Natural killer cell treated with Interleukin-12 subunit alpha and Interleukin-12 subunit beta and Interleukin-15 and Interleukin-18, amount 100 ng/mL, for 72 hours (primary cell): ENCODE measurements at regions not wholly inside any gene's neighbourhood (a gene's known extent, or its start where the extent isn't known, plus 50 kb on each side); places are given as distances from the start of the nearest gene placed in this dataset.

ENCODE experiments used
- ATAC-seq, 2 donors: fragments of 150-1000 bp; cut with Tn5 transposase in 1 of 2; sonication (Bioruptor Pico), chemical (Tn5 transposase) in 1 of 2; 2 replicates each; pipeline ENCODE4 v1.10.0; 2021
- DNase-seq: peaks from one replicate; pipeline ENCODE4 v3.0.0; 2022; ENCODE audit warnings: low spot score
- H3K27ac Mint-ChIP-seq, 2 donors: 1 replicate in 1 of 2; 2 replicates in 1 of 2; pipeline ENCODE4 v1.8.0; 2022; ENCODE audit warnings: mixed read lengths in 2 of 2, mild to moderate bottlenecking in 1 of 2, moderate library complexity in 1 of 2
- H3K27me3 Mint-ChIP-seq, 2 donors: 1 replicate in 1 of 2; 2 replicates in 1 of 2; pipeline ENCODE4 v1.8.0; 2022; ENCODE audit warnings: mixed read lengths in 2 of 2
- H3K36me3 Mint-ChIP-seq: one replicate; pipeline ENCODE4 v1.8.0; 2022; ENCODE audit warnings: mixed read lengths
- H3K4me1 Mint-ChIP-seq, 2 donors: 1 replicate in 1 of 2; 2 replicates in 1 of 2; pipeline ENCODE4 v1.8.0; 2022; ENCODE audit warnings: low read depth in 2 of 2, mixed read lengths in 2 of 2, mild to moderate bottlenecking in 1 of 2
- H3K4me3 Mint-ChIP-seq: one replicate; pipeline ENCODE4 v1.8.0; 2022; ENCODE audit warnings: mixed read lengths
- H3K9me3 Mint-ChIP-seq: 2 replicates; pipeline ENCODE4 v1.8.0; 2022; ENCODE audit warnings: mixed read lengths

- DNase-seq (no peak), ATAC-seq (peak; percentile 51 to 67)
- Mint-ChIP-seq H3K9me3 (no peaks in the 10 kb centered on the region), H3K27me3 (no peaks in the 10 kb centered on the region), H3K4me3 (no peak overlapping the region), H3K4me1 (peaks cover 27 to 40% of the 10 kb centered on the region in 2 donors), H3K27ac (peak overlapping the region; percentile 73 to 90), H3K36me3 (no peaks in the 10 kb centered on the region)
These were observed 58.4 kb upstream of the SSBP3 start for GRCh38 chr1:54464477-54465146.

GRCh38 chr1:54464031-54464476 lies 57.9 kb upstream of the SSBP3 start:
- Mint-ChIP-seq H3K36me3 (no peaks in the 10 kb centered on the region), H3K4me1 (peaks cover 27 to 39% of the 10 kb centered on the region in 2 donors), H3K4me3 (peak overlapping the region; percentile 59), H3K27me3 (no peaks in the 10 kb centered on the region), H3K9me3 (no peaks in the 10 kb centered on the region), H3K27ac (peak overlapping the region; percentile 73 to 90)
- ATAC-seq: peak; percentile 85 to 87
- DNase-seq: peak; percentile 79

GRCh38 chr1:54463259-54464030 lies 57.3 kb upstream of the SSBP3 start:
- DNase-seq (no peak), ATAC-seq (no peak)
- H3K4me1 Mint-ChIP-seq: peaks cover 27 to 36% of the 10 kb centered on the region in 2 donors
- H3K9me3 Mint-ChIP-seq: no peaks in the 10 kb centered on the region
- peak overlapping the region; percentile 73 to 90 for H3K27ac Mint-ChIP-seq
- H3K27me3 Mint-ChIP-seq: no peaks in the 10 kb centered on the region
- no peaks in the 10 kb centered on the region for H3K36me3 Mint-ChIP-seq
- peak overlapping the region; percentile 59 for H3K4me3 Mint-ChIP-seq

- Mint-ChIP-seq H3K4me1 (peaks cover 27 to 39% of the 10 kb centered on the region in 2 donors), H3K9me3 (no peaks in the 10 kb centered on the region), H3K27ac (peak overlapping the region in 1 of 2 donors; percentile 90), H3K27me3 (no peaks in the 10 kb centered on the region), H3K36me3 (no peaks in the 10 kb centered on the region), H3K4me3 (no peak overlapping the region)
- no peak for ATAC-seq
- DNase-seq: no peak
These were observed 56.5 kb upstream of the SSBP3 start for GRCh38 chr1:54462597-54463258.

GRCh38 chr1:54461731-54462596 lies 55.8 kb upstream of the SSBP3 start:
- no peak for DNase-seq
- Mint-ChIP-seq H3K4me3 (no peak overlapping the region), H3K36me3 (no peaks in the 10 kb centered on the region), H3K4me1 (peaks cover 27 to 35% of the 10 kb centered on the region in 2 donors), H3K27me3 (no peaks in the 10 kb centered on the region), H3K27ac (peak overlapping the region in 1 of 2 donors; percentile 90), H3K9me3 (no peaks in the 10 kb centered on the region)
- no peak for ATAC-seq

GRCh38 chr1:54460861-54461387 lies 54.7 kb upstream of the SSBP3 start:
- H3K27ac Mint-ChIP-seq: peak overlapping the region in 1 of 2 donors; percentile 37
- no peaks in the 10 kb centered on the region for H3K9me3 Mint-ChIP-seq
- H3K27me3 Mint-ChIP-seq: no peaks in the 10 kb centered on the region
- H3K4me3 Mint-ChIP-seq: no peak overlapping the region
- H3K36me3 Mint-ChIP-seq: no peaks in the 10 kb centered on the region
- DNase-seq (no peak), ATAC-seq (no peak)
- peaks cover 27 to 34% of the 10 kb centered on the region in 2 donors for H3K4me1 Mint-ChIP-seq

GRCh38 chr1:54460351-54460750 lies 54.2 kb upstream of the SSBP3 start:
- ATAC-seq (no peak), DNase-seq (no peak)
- Mint-ChIP-seq H3K9me3 (no peaks in the 10 kb centered on the region), H3K27ac (peak overlapping the region in 1 of 2 donors; percentile 37), H3K4me1 (peaks cover 25 to 31% of the 10 kb centered on the region in 2 donors), H3K36me3 (no peaks in the 10 kb centered on the region), H3K27me3 (no peaks in the 10 kb centered on the region), H3K4me3 (no peak overlapping the region)

GRCh38 chr1:54459726-54460191 lies 53.6 kb upstream of the SSBP3 start:
- peak overlapping the region in 1 of 2 donors; percentile 37 for H3K27ac Mint-ChIP-seq
- no peaks in the 10 kb centered on the region for H3K27me3 Mint-ChIP-seq
- no peaks in the 10 kb centered on the region for H3K9me3 Mint-ChIP-seq
- H3K36me3 Mint-ChIP-seq: no peaks in the 10 kb centered on the region
- no peak for ATAC-seq
- H3K4me1 Mint-ChIP-seq: peaks cover 22 to 30% of the 10 kb centered on the region in 2 donors
- no peak for DNase-seq
- H3K4me3 Mint-ChIP-seq: no peak overlapping the region

- H3K27ac Mint-ChIP-seq: no peak overlapping the region
- no peaks in the 10 kb centered on the region for H3K36me3 Mint-ChIP-seq
- H3K27me3 Mint-ChIP-seq: no peaks in the 10 kb centered on the region
- DNase-seq: no peak
- H3K4me3 Mint-ChIP-seq: no peak overlapping the region
- no peak for ATAC-seq
- no peaks in the 10 kb centered on the region for H3K9me3 Mint-ChIP-seq
- H3K4me1 Mint-ChIP-seq: peaks cover 19 to 24% of the 10 kb centered on the region in 2 donors
These were observed 52.9 kb upstream of the SSBP3 start for GRCh38 chr1:54459140-54459539.

- ATAC-seq: no peak
- H3K27me3 Mint-ChIP-seq: no peaks in the 10 kb centered on the region
- no peaks in the 10 kb centered on the region for H3K36me3 Mint-ChIP-seq
- no peak overlapping the region for H3K4me3 Mint-ChIP-seq
- no peak for DNase-seq
- peaks cover 20 to 26% of the 10 kb centered on the region in 2 donors for H3K4me1 Mint-ChIP-seq
- H3K9me3 Mint-ChIP-seq: no peaks in the 10 kb centered on the region
- H3K27ac Mint-ChIP-seq: peak overlapping the region in 1 of 2 donors; percentile 3
These were observed 50.8 kb upstream of the SSBP3 start for GRCh38 chr1:54456921-54457529.

- Mint-ChIP-seq H3K9me3 (no peaks in the 10 kb centered on the region), H3K36me3 (no peaks in the 10 kb centered on the region), H3K27me3 (no peaks in the 10 kb centered on the region), H3K4me3 (no peak overlapping the region), H3K27ac (no peak overlapping the region), H3K4me1 (peaks cover 16 to 23% of the 10 kb centered on the region in 2 donors)
- no peak for ATAC-seq
- DNase-seq: no peak
These were observed 50.2 kb upstream of the SSBP3 start for GRCh38 chr1:54456361-54456760.
